HCT116 (cell line): ENCODE measurements at regions not wholly inside any gene's neighbourhood (a gene's known extent, or its start where the extent isn't known, plus 50 kb on each side); places are given as distances from the start of the nearest gene placed in this dataset.

Experiments
- ATAC-seq: fragments of 200-7000 bp; cut with Tn5 transposase; 2 replicates; pipeline ENCODE4 v1.9.1; 2020; ENCODE audit warnings: mild to moderate bottlenecking, moderate library complexity
- BruUV-seq: library from RNA; stranded (reverse); fragments of 400-500 nt; replicated peaks from 2 replicates; lab custom pipeline; 2021; lab: Mats Ljungman, UMichigan
- CTCF ChIA-PET: fragments of 300-600 bp; sonication (Branson Sonifier 250); formaldehyde crosslinking; loops from one replicate; lab custom pipeline; 2021; ENCODE audit warnings: antibody characterized with exemption; lab: Charles Lee
- POLR2A ChIA-PET: fragments of 300-600, 350-600 bp; sonication (Branson Sonifier 250); formaldehyde crosslinking; loops from one replicate; lab custom pipeline; 2021; ENCODE audit warnings: antibody characterized with exemption; lab: Charles Lee
- RAD21 ChIA-PET, 2 experiments: fragments of 300-600 bp; sonication (Branson Sonifier 250); formaldehyde crosslinking; loops; one replicate each; lab custom pipeline; 2023; ENCODE audit warnings: low total read pairs in 2 of 2; ENCODE audit not compliant: uncharacterized antibody in 2 of 2, unreplicated experiment in 2 of 2, low non-redundant PET in 1 of 2; lab: Charles Lee
- DNase-seq: peaks from one replicate; pipeline ENCODE4 v3.0.0-alpha.2; 2010; ENCODE audit warnings: low read depth, low spot score
- H2AFZ ChIP-seq: fragments of 200-600 bp; shearing (Covaris generic), sonication (generic); 2 replicates; pipeline ENCODE4 v1.6.1; 2017; ENCODE audit warnings: low read depth, mixed run types, mixed read lengths, antibody characterized with exemption, low read length; ENCODE audit not compliant: poor library complexity, severe bottlenecking
- H3K27ac ChIP-seq: 2 replicates; pipeline ENCODE4 v1.5.1; 2012; ENCODE audit warnings: low read depth, low read length
- H3K27me3 ChIP-seq: fragments of 200-600 bp; sonication (generic); 2 replicates; pipeline ENCODE4 v1.6.1; 2016; ENCODE audit warnings: mixed run types, low read length, mixed read lengths; ENCODE audit not compliant: insufficient read depth
- H3K36me3 ChIP-seq, 2 experiments: fragments of 200-500 bp in 1 of 2; fragments of 200-600 bp in 1 of 2; sonication (Bioruptor generic) in 1 of 2; sonication (generic) in 1 of 2; 2 replicates each; pipeline versions ENCODE4 v1.5.1 to v1.6.1; 2014 to 2016; ENCODE audit warnings: low read length in 2 of 2, inconsistent platforms in 1 of 2, mixed read lengths in 1 of 2, mixed run types in 1 of 2; ENCODE audit not compliant: insufficient read depth in 2 of 2, control insufficient read depth in 1 of 2
- H3K4me1 ChIP-seq, 2 experiments: fragments of 200-600 bp in 1 of 2; sonication (generic) in 1 of 2; 2 replicates each; pipeline versions ENCODE4 v1.5.1 to v1.6.1; 2012 to 2017; ENCODE audit warnings: low read length in 2 of 2, inconsistent platforms in 1 of 2, mild to moderate bottlenecking in 1 of 2, mixed read lengths in 1 of 2, mixed run types in 1 of 2, moderate library complexity in 1 of 2; ENCODE audit not compliant: insufficient read depth in 2 of 2, control insufficient read depth in 1 of 2
- H3K4me2 ChIP-seq: fragments of 200-600 bp; sonication (generic); 2 replicates; pipeline ENCODE4 v1.6.1; 2017; ENCODE audit warnings: mixed run types, low read length, mixed read lengths
- H3K4me3 ChIP-seq, 2 experiments: fragments of 200-600 bp in 1 of 2; sonication (generic) in 1 of 2; replicated peaks in 1 of 2; 2 replicates each; pipeline ENCODE4 v1.5.1; 2011 to 2016; ENCODE audit warnings: low read length in 2 of 2, control low read depth in 1 of 2, low read depth in 1 of 2, mild to moderate bottlenecking in 1 of 2, mixed read lengths in 1 of 2, mixed run types in 1 of 2
- H3K79me2 ChIP-seq: fragments of 200-600 bp; sonication (generic); 2 replicates; pipeline ENCODE4 v1.6.1; 2017; ENCODE audit warnings: mild to moderate bottlenecking, mixed run types, low read length, moderate library complexity, mixed read lengths; ENCODE audit not compliant: insufficient read depth
- H3K9ac ChIP-seq: fragments of 200-600 bp; sonication (generic); 2 replicates; pipeline ENCODE4 v1.6.1; 2016; ENCODE audit warnings: low read length, mixed read lengths
- H3K9me2 ChIP-seq: fragments of 200-600 bp; sonication (generic), shearing (Covaris generic); 2 replicates; pipeline ENCODE4 v1.6.1; 2017; ENCODE audit warnings: mixed run types, mild to moderate bottlenecking, moderate library complexity; ENCODE audit not compliant: insufficient read depth
- H3K9me3 ChIP-seq, 2 experiments: fragments of 200-500 bp in 1 of 2; fragments of 200-600 bp in 1 of 2; sonication (Bioruptor generic) in 1 of 2; sonication (generic) in 1 of 2; 2 replicates each; pipeline ENCODE4 v1.6.1; 2014 to 2017; ENCODE audit warnings: low read length in 2 of 2, mixed read lengths in 2 of 2, inconsistent platforms in 1 of 2, low read depth in 1 of 2, mild to moderate bottlenecking in 1 of 2, mixed run types in 1 of 2, moderate library complexity in 1 of 2; ENCODE audit not compliant: control insufficient read depth in 1 of 2, insufficient read depth in 1 of 2
- H4K20me1 ChIP-seq: fragments of 200-600 bp; sonication (generic), shearing (Covaris generic); 2 replicates; pipeline ENCODE4 v1.6.1; 2017; ENCODE audit warnings: mixed run types, mild to moderate bottlenecking, moderate library complexity; ENCODE audit not compliant: insufficient read depth
- CEBPB ChIP-seq: IDR thresholded peaks from 2 replicates; pipeline ENCODE4 v1.6.1; 2012; ENCODE audit warnings: low read depth
- EZH2 ChIP-seq: fragments of 200-600 bp; sonication (generic); IDR thresholded peaks from 2 replicates; pipeline ENCODE4 v1.6.1; 2017; ENCODE audit warnings: antibody characterized with exemption, mixed run types
- EZH2phosphoT487 ChIP-seq: fragments of 200-600 bp; IDR thresholded peaks from 2 replicates; pipeline ENCODE4 v1.6.1; 2018; ENCODE audit warnings: antibody characterized with exemption, borderline replicate concordance
- JUND ChIP-seq: IDR thresholded peaks from 2 replicates; pipeline ENCODE4 v1.6.1; 2012
- POLR2A ChIP-seq: IDR thresholded peaks from 2 replicates; pipeline ENCODE4 v1.7.0; 2011; ENCODE audit warnings: borderline replicate concordance; ENCODE audit not compliant: insufficient read depth, insufficient read length; ENCODE audit errors: extremely low read depth
- POLR2AphosphoS5 ChIP-seq: IDR thresholded peaks from 2 replicates; pipeline ENCODE4 v1.6.1; 2011; ENCODE audit warnings: mild to moderate bottlenecking, low read depth, low read length, moderate library complexity
- SP1 ChIP-seq: IDR thresholded peaks from 2 replicates; pipeline ENCODE4 v1.6.1; 2012; ENCODE audit warnings: low read depth
- TCF7L2 ChIP-seq: IDR thresholded peaks from 2 replicates; pipeline ENCODE4 v1.7.0; 2011; ENCODE audit warnings: borderline replicate concordance, inconsistent platforms; ENCODE audit not compliant: insufficient read depth, insufficient read length; ENCODE audit errors: extremely low read depth
- ZNF274 ChIP-seq: fragments of 200-500 bp; sonication (Bioruptor generic); IDR thresholded peaks from 2 replicates; pipeline ENCODE4 v1.6.1; 2014; ENCODE audit warnings: mild to moderate bottlenecking, low read depth, low read length, inconsistent platforms
- intact Hi-C: fragments of 100-400 bp; cut with micrococcal nuclease; formaldehyde crosslinking; loops from 2 replicates; pipeline ENCODE4 v1.10.0; 2022
- TF ChIP-seq, protein P1 (sequence below): IDR thresholded peaks from 2 replicates; pipeline ENCODE4 v1.6.1; 2012
- TF ChIP-seq, protein P2 (sequence below): IDR thresholded peaks from 2 replicates; pipeline ENCODE4 v1.6.1; 2011; ENCODE audit warnings: mild to moderate bottlenecking, low read length, moderate library complexity; ENCODE audit not compliant: insufficient replicate concordance; ENCODE audit errors: extremely low read depth
- TF ChIP-seq, protein P3 (sequence below): IDR thresholded peaks from 2 replicates; pipeline ENCODE4 v1.6.1; 2012
- TF ChIP-seq, protein P4 (sequence below), 3 experiments: fragments of 200-600 bp in 1 of 3; sonication (generic) in 1 of 3; IDR thresholded peaks in 2 of 3; conservative IDR thresholded peaks in 1 of 3; 2 replicates each; pipeline ENCODE4 v1.5.1; 2012 to 2017; ENCODE audit warnings: low read depth in 2 of 3, low read length in 2 of 3, antibody characterized with exemption in 1 of 3, borderline replicate concordance in 1 of 3, control low read depth in 1 of 3, mild to moderate bottlenecking in 1 of 3, mixed read lengths in 1 of 3, mixed run types in 1 of 3, moderate library complexity in 1 of 3; ENCODE audit not compliant: insufficient read depth in 1 of 3

DNA sequence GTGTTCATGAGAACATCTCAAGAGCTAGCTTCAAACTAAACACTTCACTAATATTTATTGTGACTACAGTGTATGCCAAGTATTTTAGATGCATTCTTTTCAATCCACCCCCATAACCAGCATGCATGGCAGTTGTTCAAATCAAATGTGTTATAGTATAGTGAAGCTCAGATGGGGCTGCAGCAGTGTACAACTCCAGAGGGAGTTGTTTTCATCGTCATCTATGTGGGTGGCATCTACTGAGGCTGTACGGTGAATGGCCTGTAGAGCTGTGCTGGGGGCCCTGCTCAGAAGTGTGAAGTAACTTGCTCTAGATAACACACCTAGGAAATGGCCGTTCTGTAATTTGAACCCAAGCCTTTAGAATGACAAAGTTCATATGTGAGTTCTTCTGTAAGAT lies 71.8 kb upstream of the LRATD1 start:
- CTCF ChIA-PET = no interaction called here

More for the DNA sequence above, 71.8 kb upstream of the LRATD1 start:
- H3K27me3 ChIP-seq = no peaks in the 10 kb centered on the region
- no peak overlapping the region for H3K9ac ChIP-seq
- peaks cover 4 to 9% of the 10 kb centered on the region in 2 experiments; a peak in 2 of 4 replicates for H3K9me3 ChIP-seq
- no peaks in the 10 kb centered on the region for H4K20me1 ChIP-seq
- H3K79me2 ChIP-seq = no peaks in the 10 kb centered on the region
- no peaks in the 10 kb centered on the region for H3K9me2 ChIP-seq
- intact Hi-C loops = no loop called here
- H2AFZ ChIP-seq = no peak overlapping the region
- POLR2A ChIA-PET = no interaction called here
- BruUV-seq = no TSS peak
- TF ChIP-seq CEBPB (no peak), SP1 (no peak), POLR2AphosphoS5 (no peak), ZNF274 (no peak), JUND (no peak), TCF7L2 (no peak), EZH2 (no peak), POLR2A (no peak), EZH2phosphoT487 (no peak)
- TF ChIP-seq, protein P1, sequence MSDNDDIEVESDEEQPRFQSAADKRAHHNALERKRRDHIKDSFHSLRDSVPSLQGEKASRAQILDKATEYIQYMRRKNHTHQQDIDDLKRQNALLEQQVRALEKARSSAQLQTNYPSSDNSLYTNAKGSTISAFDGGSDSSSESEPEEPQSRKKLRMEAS = no peak
- TF ChIP-seq, protein P2, sequence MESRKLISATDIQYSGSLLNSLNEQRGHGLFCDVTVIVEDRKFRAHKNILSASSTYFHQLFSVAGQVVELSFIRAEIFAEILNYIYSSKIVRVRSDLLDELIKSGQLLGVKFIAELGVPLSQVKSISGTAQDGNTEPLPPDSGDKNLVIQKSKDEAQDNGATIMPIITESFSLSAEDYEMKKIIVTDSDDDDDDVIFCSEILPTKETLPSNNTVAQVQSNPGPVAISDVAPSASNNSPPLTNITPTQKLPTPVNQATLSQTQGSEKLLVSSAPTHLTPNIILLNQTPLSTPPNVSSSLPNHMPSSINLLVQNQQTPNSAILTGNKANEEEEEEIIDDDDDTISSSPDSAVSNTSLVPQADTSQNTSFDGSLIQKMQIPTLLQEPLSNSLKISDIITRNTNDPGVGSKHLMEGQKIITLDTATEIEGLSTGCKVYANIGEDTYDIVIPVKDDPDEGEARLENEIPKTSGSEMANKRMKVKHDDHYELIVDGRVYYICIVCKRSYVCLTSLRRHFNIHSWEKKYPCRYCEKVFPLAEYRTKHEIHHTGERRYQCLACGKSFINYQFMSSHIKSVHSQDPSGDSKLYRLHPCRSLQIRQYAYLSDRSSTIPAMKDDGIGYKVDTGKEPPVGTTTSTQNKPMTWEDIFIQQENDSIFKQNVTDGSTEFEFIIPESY = no peak
- TF ChIP-seq, protein P3, sequence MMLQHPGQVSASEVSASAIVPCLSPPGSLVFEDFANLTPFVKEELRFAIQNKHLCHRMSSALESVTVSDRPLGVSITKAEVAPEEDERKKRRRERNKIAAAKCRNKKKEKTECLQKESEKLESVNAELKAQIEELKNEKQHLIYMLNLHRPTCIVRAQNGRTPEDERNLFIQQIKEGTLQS = no peak
- TF ChIP-seq, protein P4, sequence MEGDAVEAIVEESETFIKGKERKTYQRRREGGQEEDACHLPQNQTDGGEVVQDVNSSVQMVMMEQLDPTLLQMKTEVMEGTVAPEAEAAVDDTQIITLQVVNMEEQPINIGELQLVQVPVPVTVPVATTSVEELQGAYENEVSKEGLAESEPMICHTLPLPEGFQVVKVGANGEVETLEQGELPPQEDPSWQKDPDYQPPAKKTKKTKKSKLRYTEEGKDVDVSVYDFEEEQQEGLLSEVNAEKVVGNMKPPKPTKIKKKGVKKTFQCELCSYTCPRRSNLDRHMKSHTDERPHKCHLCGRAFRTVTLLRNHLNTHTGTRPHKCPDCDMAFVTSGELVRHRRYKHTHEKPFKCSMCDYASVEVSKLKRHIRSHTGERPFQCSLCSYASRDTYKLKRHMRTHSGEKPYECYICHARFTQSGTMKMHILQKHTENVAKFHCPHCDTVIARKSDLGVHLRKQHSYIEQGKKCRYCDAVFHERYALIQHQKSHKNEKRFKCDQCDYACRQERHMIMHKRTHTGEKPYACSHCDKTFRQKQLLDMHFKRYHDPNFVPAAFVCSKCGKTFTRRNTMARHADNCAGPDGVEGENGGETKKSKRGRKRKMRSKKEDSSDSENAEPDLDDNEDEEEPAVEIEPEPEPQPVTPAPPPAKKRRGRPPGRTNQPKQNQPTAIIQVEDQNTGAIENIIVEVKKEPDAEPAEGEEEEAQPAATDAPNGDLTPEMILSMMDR (IDR thresholded peaks at IDR 0.05 in 2 of 3, conservative IDR thresholded peaks at IDR 0.05 in 1 of 3; ENCODE audit: borderline replicate concordance in 1 of 3, insufficient read depth in 1 of 3, low read depth in 2 of 3, low read length in 2 of 3) = no peak
- RAD21 ChIA-PET = no interaction called here
- no peak overlapping the region for H3K4me2 ChIP-seq
- no peaks in the 10 kb centered on the region for H3K36me3 ChIP-seq
- no peak overlapping the region for H3K27ac ChIP-seq
- ATAC-seq (no peak), DNase-seq (no peak)
- no peak overlapping the region for H3K4me3 ChIP-seq
- no peaks in the 10 kb centered on the region for H3K4me1 ChIP-seq
